GM23338 (cell line): ENCODE measurements at regions not wholly inside any gene's neighbourhood (a gene's known extent, or its start where the extent isn't known, plus 50 kb on each side); places are given as distances from the start of the nearest gene placed in this dataset.

Experiments used
- ATAC-seq: fragments of 200-7000 bp; cut with Tn5 transposase; 3 replicates; pipeline ENCODE4 v1.9.1; 2020
- DNase-seq: peaks from one replicate; pipeline ENCODE4 v3.0.0-alpha.2; 2015; ENCODE audit warnings: low spot score
- H2AFZ ChIP-seq: fragments of 200-600 bp; sonication (generic); 2 replicates; pipeline ENCODE4 v1.8.0; 2016; ENCODE audit warnings: antibody characterized with exemption, mild to moderate bottlenecking, moderate library complexity
- H3F3A ChIP-seq: fragments of 200-600 bp; sonication (generic); replicated peaks from 2 replicates; pipeline ENCODE4 v1.8.0; 2017; ENCODE audit warnings: antibody characterized with exemption, mixed run types, low read depth
- H3K27ac ChIP-seq: fragments of 200-600 bp; sonication (generic); 2 replicates; pipeline ENCODE4 v1.6.1; 2016; ENCODE audit warnings: low read depth
- H3K27me3 ChIP-seq: fragments of 200-600 bp; sonication (generic); 2 replicates; pipeline ENCODE4 v1.8.0; 2016; ENCODE audit warnings: mild to moderate bottlenecking, mixed run types, moderate library complexity; ENCODE audit not compliant: insufficient read depth
- H3K36me3 ChIP-seq: fragments of 200-600 bp; sonication (generic); 2 replicates; pipeline ENCODE4 v1.8.0; 2016; ENCODE audit warnings: mild to moderate bottlenecking; ENCODE audit not compliant: insufficient read depth
- H3K4me1 ChIP-seq: fragments of 200-600 bp; sonication (generic); 2 replicates; pipeline ENCODE4 v1.8.0; 2016; ENCODE audit warnings: mild to moderate bottlenecking, moderate library complexity; ENCODE audit not compliant: insufficient read depth
- H3K4me2 ChIP-seq: fragments of 200-600 bp; sonication (generic); 2 replicates; pipeline ENCODE4 v1.7.1; 2017; ENCODE audit warnings: mixed run types
- H3K4me3 ChIP-seq: fragments of 200-600 bp; sonication (generic); 2 replicates; pipeline ENCODE4 v1.6.1; 2016; ENCODE audit warnings: mixed run types
- H3K79me2 ChIP-seq: fragments of 200-600 bp; sonication (generic); replicated peaks from 2 replicates; pipeline ENCODE4 v1.8.0; 2017; ENCODE audit warnings: mild to moderate bottlenecking; ENCODE audit not compliant: insufficient read depth
- H3K9me2 ChIP-seq: fragments of 200-600 bp; sonication (generic); 2 replicates; pipeline ENCODE4 v1.8.0; 2017; ENCODE audit not compliant: insufficient read depth
- H4K20me1 ChIP-seq: fragments of 200-600 bp; sonication (generic); replicated peaks from 2 replicates; pipeline ENCODE4 v1.8.0; 2017; ENCODE audit warnings: mild to moderate bottlenecking; ENCODE audit not compliant: insufficient read depth
- H3K27ac Mint-ChIP-seq: 2 replicates; pipeline ENCODE4 v1.8.0; 2020; ENCODE audit warnings: inconsistent platforms, mild to moderate bottlenecking, moderate library complexity, mixed read lengths
- H3K27me3 Mint-ChIP-seq: 3 replicates; pipeline ENCODE4 v1.8.0; 2022; ENCODE audit warnings: low read depth, mild to moderate bottlenecking, moderate library complexity, mixed read lengths, inconsistent platforms; ENCODE audit not compliant: insufficient read depth, poor library complexity
- H3K36me3 Mint-ChIP-seq: 3 replicates; pipeline ENCODE4 v1.8.0; 2021; ENCODE audit warnings: low read depth, mild to moderate bottlenecking, inconsistent platforms, moderate library complexity, mixed read lengths
- H3K4me1 Mint-ChIP-seq: 3 replicates; pipeline ENCODE4 v1.8.0; 2020; ENCODE audit warnings: mild to moderate bottlenecking, inconsistent platforms, mixed read lengths
- H3K4me3 Mint-ChIP-seq: 3 replicates; pipeline ENCODE4 v1.8.0; 2021; ENCODE audit warnings: moderate library complexity, mild to moderate bottlenecking, inconsistent platforms, mixed read lengths
- H3K9me3 Mint-ChIP-seq: 3 replicates; pipeline ENCODE4 v1.8.0; 2020; ENCODE audit warnings: moderate library complexity, mild to moderate bottlenecking, inconsistent platforms, mixed read lengths
- CREB1 ChIP-seq: fragments of 250-450 bp; sonication (Bioruptor Pico); IDR thresholded peaks from 2 replicates; pipeline ENCODE4 v1.5.0; 2020; ENCODE audit warnings: low read depth, mild to moderate bottlenecking, moderate library complexity
- CTCF ChIP-seq, 2 experiments: fragments of 200-600 bp in 1 of 2; sonication (generic) in 1 of 2; conservative IDR thresholded peaks; 2 replicates each; pipeline versions ENCODE4 v1.5.1 to v1.6.1; 2016 to 2017; ENCODE audit warnings: antibody characterized with exemption in 2 of 2, low read depth in 2 of 2, mild to moderate bottlenecking in 2 of 2, moderate library complexity in 1 of 2
- ETS1 ChIP-seq: IDR thresholded peaks from 2 replicates; pipeline ENCODE4 v1.6.1; 2016; ENCODE audit warnings: antibody characterized with exemption
- EZH2 ChIP-seq: fragments of 200-600 bp; sonication (generic); IDR thresholded peaks from one replicate; pipeline ENCODE4 v1.8.0; 2017; ENCODE audit warnings: antibody characterized with exemption, mild to moderate bottlenecking, low read depth; ENCODE audit not compliant: unreplicated experiment
- EZH2phosphoT487 ChIP-seq: fragments of 200-600 bp; sonication (generic); IDR thresholded peaks from one replicate; pipeline ENCODE4 v1.8.1; 2018; ENCODE audit warnings: antibody characterized with exemption; ENCODE audit not compliant: unreplicated experiment
- JUNB ChIP-seq: IDR thresholded peaks from one replicate; pipeline ENCODE4 v1.6.1; 2016; ENCODE audit warnings: antibody characterized with exemption; ENCODE audit not compliant: unreplicated experiment
- NANOG ChIP-seq: IDR thresholded peaks from 2 replicates; pipeline ENCODE4 v1.6.1; 2016; ENCODE audit warnings: antibody characterized with exemption, borderline replicate concordance
- POLR2AphosphoS5 ChIP-seq: IDR thresholded peaks from 2 replicates; pipeline ENCODE4 v1.6.1; 2016; ENCODE audit warnings: antibody characterized with exemption, low read depth
- REST ChIP-seq: IDR thresholded peaks from one replicate; pipeline ENCODE4 v1.6.1; 2018; ENCODE audit warnings: antibody characterized with exemption; ENCODE audit not compliant: unreplicated experiment
- STAT1 ChIP-seq: IDR thresholded peaks from one replicate; pipeline ENCODE4 v1.6.1; 2016; ENCODE audit warnings: antibody characterized with exemption; ENCODE audit not compliant: unreplicated experiment
- ZNF114 ChIP-seq: fragments of 250-450 bp; sonication (Bioruptor Pico); IDR thresholded peaks from 2 replicates; pipeline ENCODE4 v1.5.0; 2020; ENCODE audit warnings: mild to moderate bottlenecking, moderate library complexity
- ZNF331 ChIP-seq: fragments of 250-450 bp; sonication (Bioruptor Pico); IDR thresholded peaks from 2 replicates; pipeline ENCODE4 v1.5.0; 2020; ENCODE audit warnings: low read depth, mild to moderate bottlenecking, moderate library complexity
- ZNF462 ChIP-seq: fragments of 250-450 bp; sonication (Bioruptor Pico); IDR thresholded peaks from 2 replicates; pipeline ENCODE4 v1.5.0; 2020; ENCODE audit warnings: mild to moderate bottlenecking, moderate library complexity

- Histone ChIP-seq H3K36me3 (no peaks in the 10 kb centered on the region), H3K27me3 (no peaks in the 10 kb centered on the region), H3K4me1 (peaks cover 10% of the 10 kb centered on the region; the same call in 1 of the 2 replicates), H3F3A (no peaks in the 10 kb centered on the region), H3K27ac (no peak overlapping the region), H3K9me2 (peaks cover 4% of the 10 kb centered on the region; the same call in 1 of the 2 replicates), H2AFZ (no peak overlapping the region), H4K20me1 (no peaks in the 10 kb centered on the region), H3K79me2 (no peaks in the 10 kb centered on the region), H3K4me2 (no peak overlapping the region), H3K4me3 (no peak overlapping the region)
- DNase-seq = no peak
- no peaks in the 10 kb centered on the region for H3K9me3 Mint-ChIP-seq
- H3K27ac Mint-ChIP-seq = no peak overlapping the region
- H3K4me1 Mint-ChIP-seq = peaks cover 22% of the 10 kb centered on the region
- no peaks in the 10 kb centered on the region for H3K36me3 Mint-ChIP-seq
- TF ChIP-seq ETS1 = no peak
- TF ChIP-seq ZNF462 (CRISPR knock-in tag) = no peak
- no peak for TF ChIP-seq NANOG
- TF ChIP-seq JUNB = no peak
- no peak for TF ChIP-seq EZH2phosphoT487
- TF ChIP-seq CREB1 (CRISPR knock-in tag) = no peak
- no peak for TF ChIP-seq ZNF114
- TF ChIP-seq REST = no peak
- TF ChIP-seq STAT1 = no peak
- TF ChIP-seq EZH2 = no peak
- TF ChIP-seq CTCF (conservative IDR thresholded peaks at IDR 0.05; ENCODE audit: low read depth in 2 of 2) = no peak
- no peak for TF ChIP-seq ZNF331 (CRISPR knock-in tag)
- no peak for TF ChIP-seq POLR2AphosphoS5
- H3K27me3 Mint-ChIP-seq = peaks cover 7% of the 10 kb centered on the region
- ATAC-seq = no peak
- no peak overlapping the region for H3K4me3 Mint-ChIP-seq
Observed at GRCh38 chr10:128712661-128713400, 586.6 kb upstream of the MKI67 start.
